ENCODE measurements at regions not wholly inside any gene's neighbourhood (a gene's known extent, or its start where the extent isn't known, plus 50 kb on each side); places are given as distances from the start of the nearest gene placed in this dataset.

- intact Hi-C loops (cut with DNase I), result no loop called here
- ATAC-seq (peak; percentile 80 to 82), DNase-seq (no peak)
- TF ChIP-seq, protein P1, sequence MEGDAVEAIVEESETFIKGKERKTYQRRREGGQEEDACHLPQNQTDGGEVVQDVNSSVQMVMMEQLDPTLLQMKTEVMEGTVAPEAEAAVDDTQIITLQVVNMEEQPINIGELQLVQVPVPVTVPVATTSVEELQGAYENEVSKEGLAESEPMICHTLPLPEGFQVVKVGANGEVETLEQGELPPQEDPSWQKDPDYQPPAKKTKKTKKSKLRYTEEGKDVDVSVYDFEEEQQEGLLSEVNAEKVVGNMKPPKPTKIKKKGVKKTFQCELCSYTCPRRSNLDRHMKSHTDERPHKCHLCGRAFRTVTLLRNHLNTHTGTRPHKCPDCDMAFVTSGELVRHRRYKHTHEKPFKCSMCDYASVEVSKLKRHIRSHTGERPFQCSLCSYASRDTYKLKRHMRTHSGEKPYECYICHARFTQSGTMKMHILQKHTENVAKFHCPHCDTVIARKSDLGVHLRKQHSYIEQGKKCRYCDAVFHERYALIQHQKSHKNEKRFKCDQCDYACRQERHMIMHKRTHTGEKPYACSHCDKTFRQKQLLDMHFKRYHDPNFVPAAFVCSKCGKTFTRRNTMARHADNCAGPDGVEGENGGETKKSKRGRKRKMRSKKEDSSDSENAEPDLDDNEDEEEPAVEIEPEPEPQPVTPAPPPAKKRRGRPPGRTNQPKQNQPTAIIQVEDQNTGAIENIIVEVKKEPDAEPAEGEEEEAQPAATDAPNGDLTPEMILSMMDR (IDR thresholded peaks at IDR 0.05), result no peak
- Histone ChIP-seq H3K9me3 (no peaks in the 10 kb centered on the region), H3K27me3 (ENCODE audit: low read depth) (no peaks in the 10 kb centered on the region), H3K4me1 (peaks cover 40% of the 10 kb centered on the region), H3K4me3 (no peak overlapping the region), H3K27ac (peak overlapping the region; percentile 78), H3K36me3 (no peaks in the 10 kb centered on the region)
These were observed 72.5 kb upstream of the CYP1B1 start for GRCh38 chr2:38148501-38148900.

DNA sequence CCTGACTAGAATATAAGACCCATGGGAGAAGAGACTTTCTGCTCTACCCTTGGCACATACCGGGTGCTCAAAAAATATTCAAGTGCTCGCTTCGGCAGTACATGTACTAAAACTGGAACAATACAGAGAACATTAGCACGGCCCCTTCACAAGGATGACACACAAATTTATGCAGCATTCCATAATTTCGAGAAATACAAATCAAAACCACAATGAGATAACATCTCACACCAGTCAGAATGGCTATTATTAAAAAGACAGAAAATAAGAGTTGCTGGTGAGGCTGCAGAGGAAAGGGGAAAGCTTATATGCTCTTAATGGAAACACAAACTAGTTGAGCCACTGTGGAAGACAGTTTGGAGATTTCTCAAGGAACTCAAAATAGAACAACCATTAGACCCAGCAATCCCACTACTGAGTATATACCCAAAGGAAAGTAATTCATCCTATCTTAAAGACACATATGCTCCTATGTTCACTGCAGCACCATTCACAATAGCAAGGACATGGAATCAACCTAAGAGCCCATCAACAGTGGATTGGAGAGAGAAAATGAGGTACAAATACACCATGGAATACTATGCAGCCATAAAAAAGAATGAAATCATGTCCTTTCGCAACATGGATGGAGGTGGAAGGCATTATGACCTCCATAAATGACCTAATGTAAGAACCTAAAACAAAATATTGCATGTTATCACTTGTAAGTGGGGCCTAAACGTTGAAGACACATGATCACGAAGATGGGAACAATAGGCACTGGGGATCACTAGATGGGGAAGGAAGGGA is 71.6 kb upstream of the CYP1B1 start:
- Histone ChIP-seq H3K9me3 (no peaks in the 10 kb centered on the region), H3K4me3 (no peak overlapping the region), H3K4me1 (peaks cover 40% of the 10 kb centered on the region), H3K27me3 (ENCODE audit: low read depth) (no peaks in the 10 kb centered on the region), H3K36me3 (no peaks in the 10 kb centered on the region), H3K27ac (peak overlapping the region; percentile 78)
- TF ChIP-seq, protein P1 (IDR thresholded peaks at IDR 0.05), result no peak
- intact Hi-C loops (cut with DNase I), result no loop called here
- DNase-seq (no peak), ATAC-seq (no peak)

DNA sequence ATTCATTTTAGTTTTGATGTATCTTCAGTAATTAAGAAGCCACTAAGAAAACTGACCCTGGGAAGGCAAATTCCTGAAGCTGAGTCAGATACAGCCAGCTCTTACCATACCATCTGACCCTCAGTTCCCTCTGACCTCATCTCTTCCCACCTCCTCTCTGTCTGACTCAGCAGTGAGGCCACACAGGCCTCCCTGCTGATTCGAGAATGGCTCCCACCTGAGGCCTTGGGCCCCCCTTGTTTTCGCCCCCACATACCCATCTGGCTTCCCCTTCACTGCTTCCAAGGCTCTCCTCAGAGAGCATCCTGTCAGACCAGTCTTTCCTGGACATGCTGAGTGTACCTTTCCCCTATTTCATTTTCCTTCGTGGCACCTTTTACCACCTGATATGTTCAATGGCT is 71.0 kb upstream of the CYP1B1 start:
- Histone ChIP-seq H3K27me3 (ENCODE audit: low read depth) (no peaks in the 10 kb centered on the region), H3K27ac (peak overlapping the region; percentile 78), H3K4me3 (no peak overlapping the region), H3K9me3 (no peaks in the 10 kb centered on the region), H3K36me3 (no peaks in the 10 kb centered on the region), H3K4me1 (peaks cover 40% of the 10 kb centered on the region)
- TF ChIP-seq, protein P1 (IDR thresholded peaks at IDR 0.05), result no peak
- DNase-seq (no peak), ATAC-seq (peak; percentile 85 to 91)
- intact Hi-C loops (cut with DNase I), result no loop called here

GRCh38 chr2:38146275-38146906 is 70.4 kb upstream of the CYP1B1 start:
- ATAC-seq (peak; percentile 72 to 75), DNase-seq (peak; percentile 59)
- H3K4me1 ChIP-seq, result peaks cover 40% of the 10 kb centered on the region
- H3K9me3 ChIP-seq, result no peaks in the 10 kb centered on the region
- intact Hi-C loops (cut with DNase I), result no loop called here
- no peaks in the 10 kb centered on the region for H3K27me3 ChIP-seq (ENCODE audit: low read depth)
- TF ChIP-seq, protein P1 (IDR thresholded peaks at IDR 0.05), result no peak
- H3K36me3 ChIP-seq, result no peaks in the 10 kb centered on the region
- no peak overlapping the region for H3K4me3 ChIP-seq
- peak overlapping the region; percentile 78 for H3K27ac ChIP-seq

GRCh38 chr2:38145236-38145635 is 69.3 kb upstream of the CYP1B1 start:
- no peak overlapping the region for H3K27ac ChIP-seq
- intact Hi-C loops (cut with DNase I), result no loop called here
- H3K4me3 ChIP-seq, result no peak overlapping the region
- no peaks in the 10 kb centered on the region for H3K27me3 ChIP-seq (ENCODE audit: low read depth)
- H3K4me1 ChIP-seq, result peaks cover 40% of the 10 kb centered on the region
- TF ChIP-seq, protein P1 (IDR thresholded peaks at IDR 0.05), result no peak
- ATAC-seq (no peak), DNase-seq (no peak)
- H3K9me3 ChIP-seq, result no peaks in the 10 kb centered on the region
- no peaks in the 10 kb centered on the region for H3K36me3 ChIP-seq

All from lower lobe of right lung (tissue), 2 donors.